GM18909 (cell line): ENCODE measurements at regions not wholly inside any gene's neighbourhood (a gene's known extent, or its start where the extent isn't known, plus 50 kb on each side); places are given as distances from the start of the nearest gene placed in this dataset.
A peak's percentile ranks its signal among the peaks of the same experiment; 100 is the strongest.
"Not testable (repeated sequence)": the region's sequence is repeated elsewhere in the genome, so short reads cannot be mapped to it uniquely, and the experiment has no call there.

Experiments used
- ATAC-seq: cut with Tn5 transposase; IDR thresholded peaks from one replicate; pipeline ENCODE4 v1.9.1; 2021; ENCODE audit warnings: mild to moderate bottlenecking; ENCODE audit not compliant: unreplicated experiment, poor library complexity

GRCh38 chr1:120357046-120357445 lies 57.8 kb upstream of the NBPF8 start:
- ATAC-seq, result not testable (repeated sequence)

GRCh38 chr1:120356170-120356569 lies 58.7 kb upstream of the NBPF8 start:
- ATAC-seq, result not testable (repeated sequence)

- ATAC-seq, result peak; percentile 92
Observed at GRCh38 chr1:120354618-120355184, 60.1 kb upstream of the NBPF8 start.

GRCh38 chr1:120342231-120343073 lies 72.4 kb upstream of the NBPF8 start:
- ATAC-seq, result not testable (repeated sequence)

GRCh38 chr1:120341756-120342155 lies 73.1 kb upstream of the NBPF8 start:
- ATAC-seq, result not testable (repeated sequence)

GRCh38 chr1:120340838-120341751 lies 73.7 kb upstream of the NBPF8 start:
- not testable (repeated sequence) for ATAC-seq

- not testable (repeated sequence) for ATAC-seq
Observed at GRCh38 chr1:120315738-120316137, 99.1 kb upstream of the NBPF8 start.

GRCh38 chr1:120311930-120312329 lies 102.9 kb upstream of the NBPF8 start:
- not testable (repeated sequence) for ATAC-seq

GRCh38 chr1:120308940-120309578 lies 105.8 kb upstream of the NBPF8 start:
- ATAC-seq, result not testable (repeated sequence)

GRCh38 chr1:120305046-120305445 lies 109.8 kb upstream of the NBPF8 start:
- not testable (repeated sequence) for ATAC-seq

GRCh38 chr1:120304341-120304740 lies 110.5 kb upstream of the NBPF8 start:
- ATAC-seq, result not testable (repeated sequence)

- ATAC-seq, result not testable (repeated sequence)
Observed at GRCh38 chr1:120299433-120300057, 115.3 kb upstream of the NBPF8 start.

- ATAC-seq, result not testable (repeated sequence)
Observed at GRCh38 chr1:120298487-120298886, 116.3 kb upstream of the NBPF8 start.

GRCh38 chr1:120297345-120297953 lies 117.4 kb upstream of the NBPF8 start:
- ATAC-seq, result not testable (repeated sequence)

- not testable (repeated sequence) for ATAC-seq
Observed at GRCh38 chr1:120290105-120290504, 113.8 kb upstream of the SEC22B start.

- not testable (repeated sequence) for ATAC-seq
Observed at GRCh38 chr1:120289601-120290074, 113.3 kb upstream of the SEC22B start.

- not testable (repeated sequence) for ATAC-seq
Observed at GRCh38 chr1:120288814-120289600, 112.7 kb upstream of the SEC22B start.

- ATAC-seq, result not testable (repeated sequence)
Observed at GRCh38 chr1:120288167-120288566, 111.8 kb upstream of the SEC22B start.
